Tibial nerve (tissue), 4 donors: ENCODE measurements at regions not wholly inside any gene's neighbourhood (a gene's known extent, or its start where the extent isn't known, plus 50 kb on each side); places are given as distances from the start of the nearest gene placed in this dataset.

Source experiments
- DNase-seq, 2 donors: peaks; one replicate each; pipeline ENCODE4 v3.0.0-alpha.2; 2019; ENCODE audit warnings: low spot score in 2 of 2
- H3K27ac ChIP-seq, 4 donors: fragments of 200-600 bp; sonication (generic) in 3 of 4; one replicate each; pipeline ENCODE4 v1.5.1; 2017 to 2019; ENCODE audit warnings: mild to moderate bottlenecking in 1 of 4
- H3K27me3 ChIP-seq, 2 donors: fragments of 200-600 bp; sonication (generic) in 1 of 2; one replicate each; pipeline versions ENCODE4 v1.5.1 to v1.6.0; 2017 to 2019
- H3K36me3 ChIP-seq, 3 donors: fragments of 200-600 bp; sonication (generic); one replicate each; pipeline ENCODE4 v1.5.1; 2018 to 2019
- H3K4me1 ChIP-seq, 4 donors: fragments of 200-600 bp; sonication (generic) in 3 of 4; one replicate each; pipeline ENCODE4 v1.5.1; 2017 to 2019
- H3K4me3 ChIP-seq, 4 donors: fragments of 200-600 bp; sonication (generic) in 3 of 4; one replicate each; pipeline ENCODE4 v1.5.1; 2017 to 2019; ENCODE audit warnings: mild to moderate bottlenecking in 1 of 4, moderate library complexity in 1 of 4
- H3K9me3 ChIP-seq, 4 donors: fragments of 200-600 bp; sonication (generic) in 3 of 4; one replicate each; pipeline ENCODE4 v1.5.1; 2017 to 2019
- EP300 ChIP-seq, 2 donors: sonication (generic); formaldehyde crosslinking; IDR thresholded peaks; one replicate each; pipeline ENCODE4 v1.6.1; 2017; ENCODE audit warnings: antibody characterized with exemption in 2 of 2, mild to moderate bottlenecking in 1 of 2
- POLR2A ChIP-seq, 2 donors: fragments of 450-650 bp; IDR thresholded peaks; one replicate each; pipeline ENCODE4 v1.6.1; 2017; ENCODE audit warnings: antibody characterized with exemption in 2 of 2, mild to moderate bottlenecking in 2 of 2, moderate library complexity in 2 of 2
- WGBS, 2 donors: methylation state at CpG; one replicate each; pipeline ENCODE4 v1.1.5; 2018; 5-methylcytosine and 5-hydroxymethylcytosine counted together
- TF ChIP-seq, protein P1 (sequence below), 5 experiments: fragments of 200-600 bp in 3 of 5; fragments of 450-650 bp in 2 of 5; sonication (generic) in 3 of 5; IDR thresholded peaks; one replicate each; pipeline ENCODE4 v1.5.1; 2016 to 2019; ENCODE audit warnings: antibody characterized with exemption in 5 of 5, mild to moderate bottlenecking in 3 of 5, moderate library complexity in 2 of 5

DNA sequence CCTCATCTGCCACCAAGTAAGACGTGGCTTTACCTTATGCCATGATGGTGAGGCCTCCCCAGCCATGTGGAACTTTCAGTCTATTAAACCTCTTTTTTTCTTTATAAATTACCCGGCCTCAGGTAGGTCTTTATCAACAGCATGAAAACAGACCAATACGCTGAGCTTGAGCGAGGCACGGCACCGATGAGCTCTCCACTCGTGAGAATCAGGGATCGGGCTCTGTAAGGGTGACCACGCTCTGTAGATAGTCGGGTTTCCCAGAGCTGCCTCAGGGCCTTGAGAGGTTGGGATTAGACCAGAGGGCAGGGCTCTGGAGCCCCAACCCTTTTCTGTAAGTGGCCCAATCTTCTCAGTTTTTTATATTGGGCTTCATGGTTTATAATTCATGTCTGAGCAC lies 360.3 kb upstream of the MYT1L start:
- Histone ChIP-seq H3K27me3 (no peaks in the 10 kb centered on the region), H3K4me1 (no peaks in the 10 kb centered on the region), H3K9me3 (no peaks in the 10 kb centered on the region), H3K27ac (no peak overlapping the region), H3K4me3 (no peak overlapping the region), H3K36me3 (no peaks in the 10 kb centered on the region)
- 91 to 93% methylated on average over 10 of the region's 10 CpGs for WGBS, 2 donors
- no peak for DNase-seq
- TF ChIP-seq POLR2A (IDR thresholded peaks at IDR 0.05) = no peak
- TF ChIP-seq, protein P1, sequence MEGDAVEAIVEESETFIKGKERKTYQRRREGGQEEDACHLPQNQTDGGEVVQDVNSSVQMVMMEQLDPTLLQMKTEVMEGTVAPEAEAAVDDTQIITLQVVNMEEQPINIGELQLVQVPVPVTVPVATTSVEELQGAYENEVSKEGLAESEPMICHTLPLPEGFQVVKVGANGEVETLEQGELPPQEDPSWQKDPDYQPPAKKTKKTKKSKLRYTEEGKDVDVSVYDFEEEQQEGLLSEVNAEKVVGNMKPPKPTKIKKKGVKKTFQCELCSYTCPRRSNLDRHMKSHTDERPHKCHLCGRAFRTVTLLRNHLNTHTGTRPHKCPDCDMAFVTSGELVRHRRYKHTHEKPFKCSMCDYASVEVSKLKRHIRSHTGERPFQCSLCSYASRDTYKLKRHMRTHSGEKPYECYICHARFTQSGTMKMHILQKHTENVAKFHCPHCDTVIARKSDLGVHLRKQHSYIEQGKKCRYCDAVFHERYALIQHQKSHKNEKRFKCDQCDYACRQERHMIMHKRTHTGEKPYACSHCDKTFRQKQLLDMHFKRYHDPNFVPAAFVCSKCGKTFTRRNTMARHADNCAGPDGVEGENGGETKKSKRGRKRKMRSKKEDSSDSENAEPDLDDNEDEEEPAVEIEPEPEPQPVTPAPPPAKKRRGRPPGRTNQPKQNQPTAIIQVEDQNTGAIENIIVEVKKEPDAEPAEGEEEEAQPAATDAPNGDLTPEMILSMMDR (IDR thresholded peaks at IDR 0.05) = no peak
- no peak for TF ChIP-seq EP300 (IDR thresholded peaks at IDR 0.05)

DNA sequence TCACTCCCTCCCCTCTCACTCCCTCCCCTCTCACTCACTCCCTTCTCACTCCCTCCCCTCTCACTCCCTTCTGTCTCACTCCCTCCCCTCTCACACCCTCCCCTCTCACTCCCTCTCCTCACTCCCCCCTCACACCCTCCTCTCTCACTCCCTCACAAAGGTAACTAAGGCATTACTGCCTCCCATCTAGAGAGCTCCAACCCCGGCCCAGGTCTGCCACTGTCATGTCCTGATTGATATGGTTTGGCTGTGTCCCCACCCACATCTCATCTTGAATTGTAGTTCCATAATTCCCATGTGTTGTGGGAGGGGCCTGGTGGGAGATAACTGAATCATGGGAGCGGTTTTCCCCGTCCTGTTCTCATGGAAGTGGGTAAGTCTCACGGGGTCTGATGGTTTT lies 359.9 kb upstream of the MYT1L start:
- Histone ChIP-seq H3K36me3 (no peaks in the 10 kb centered on the region), H3K9me3 (no peaks in the 10 kb centered on the region), H3K4me3 (no peak overlapping the region), H3K27me3 (no peaks in the 10 kb centered on the region), H3K4me1 (no peaks in the 10 kb centered on the region), H3K27ac (no peak overlapping the region)
- DNase-seq = no peak
- 70 to 71% methylated on average over 4 of the region's 4 CpGs for WGBS, 2 donors
- TF ChIP-seq, protein P1 (IDR thresholded peaks at IDR 0.05) = no peak
- TF ChIP-seq EP300 (IDR thresholded peaks at IDR 0.05) (no peak), POLR2A (IDR thresholded peaks at IDR 0.05) (no peak)

DNA sequence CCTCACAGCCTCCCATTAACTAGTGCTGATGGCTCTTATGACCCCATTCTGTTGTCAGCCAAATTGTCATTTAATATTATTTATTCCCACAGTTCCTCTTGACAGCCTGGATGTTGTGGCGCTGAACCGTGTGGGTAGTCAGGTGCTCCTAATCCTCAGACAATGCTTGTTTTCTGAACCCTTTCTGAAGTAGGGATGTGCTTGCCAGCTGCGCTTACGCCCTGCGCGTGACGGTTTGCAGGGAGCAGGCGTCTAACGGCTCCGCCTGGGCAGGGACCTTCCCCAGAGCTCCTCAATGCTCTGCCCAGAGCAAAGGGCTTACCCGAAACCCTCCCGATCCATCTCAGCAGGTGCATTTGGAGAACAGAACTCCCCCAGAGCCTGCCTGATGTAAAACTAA lies 358.2 kb upstream of the MYT1L start:
- no peak for DNase-seq
- Histone ChIP-seq H3K36me3 (no peaks in the 10 kb centered on the region), H3K27me3 (no peaks in the 10 kb centered on the region), H3K27ac (no peak overlapping the region), H3K4me3 (no peak overlapping the region), H3K9me3 (no peaks in the 10 kb centered on the region), H3K4me1 (no peaks in the 10 kb centered on the region)
- 87 to 93% methylated on average over 12 of the region's 12 CpGs for WGBS, 2 donors
- TF ChIP-seq, protein P1 (IDR thresholded peaks at IDR 0.05) = no peak
- TF ChIP-seq EP300 (IDR thresholded peaks at IDR 0.05) (no peak), POLR2A (IDR thresholded peaks at IDR 0.05) (no peak)

DNA sequence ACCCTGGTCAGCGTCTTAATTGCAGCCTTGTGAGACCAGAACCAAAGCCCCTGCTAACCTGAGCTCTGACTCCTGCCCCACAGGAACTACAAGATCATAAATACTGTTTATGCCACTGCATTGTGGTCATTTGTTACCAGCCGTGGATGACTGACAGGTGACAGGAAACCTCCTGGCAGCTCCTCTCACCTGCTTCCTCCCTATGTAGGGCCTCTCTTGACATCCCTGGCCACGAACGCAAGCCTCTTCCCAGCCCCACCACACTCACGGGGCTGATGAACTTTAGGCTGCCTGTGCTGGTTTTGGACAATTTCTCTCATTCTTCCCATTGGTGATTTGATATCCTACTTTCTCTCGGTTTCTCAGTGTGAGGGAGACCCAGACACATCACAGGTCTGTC lies 357.2 kb upstream of the MYT1L start:
- Histone ChIP-seq H3K4me1 (no peaks in the 10 kb centered on the region), H3K27me3 (no peaks in the 10 kb centered on the region), H3K27ac (no peak overlapping the region), H3K4me3 (no peak overlapping the region), H3K36me3 (no peaks in the 10 kb centered on the region), H3K9me3 (no peaks in the 10 kb centered on the region)
- WGBS, 2 donors = 68 to 71% methylated on average over 5 to 6 of the region's 6 CpGs
- TF ChIP-seq POLR2A (IDR thresholded peaks at IDR 0.05) (no peak), EP300 (IDR thresholded peaks at IDR 0.05) (no peak)
- TF ChIP-seq, protein P1 (IDR thresholded peaks at IDR 0.05) = no peak
- DNase-seq = no peak

DNA sequence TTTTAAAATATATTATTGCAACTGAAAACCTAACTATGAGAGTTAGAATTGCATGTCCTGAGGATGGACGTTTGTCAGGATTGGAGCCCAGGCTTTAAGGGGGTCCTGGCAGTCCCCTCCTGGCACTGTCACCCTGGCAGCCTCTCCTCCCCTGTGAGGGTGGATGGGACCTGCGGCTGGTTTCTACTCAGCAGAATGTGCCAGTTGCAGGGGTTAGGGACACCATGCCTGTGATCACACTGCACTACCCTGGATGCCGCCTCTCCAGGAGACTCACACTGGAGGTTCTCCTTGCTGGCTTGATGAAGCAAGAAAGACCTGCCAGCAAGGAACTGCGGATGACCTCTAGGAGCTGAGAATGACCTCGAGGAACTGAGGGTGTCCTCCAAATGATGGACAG lies 356.7 kb upstream of the MYT1L start:
- no peak for TF ChIP-seq POLR2A (IDR thresholded peaks at IDR 0.05)
- TF ChIP-seq, protein P1 (IDR thresholded peaks at IDR 0.05) = no peak
- no peak for TF ChIP-seq EP300 (IDR thresholded peaks at IDR 0.05)

More for the DNA sequence above, 356.7 kb upstream of the MYT1L start:
- H3K36me3 ChIP-seq = no peaks in the 10 kb centered on the region
- no peak overlapping the region for H3K4me3 ChIP-seq
- H3K4me1 ChIP-seq = no peaks in the 10 kb centered on the region
- H3K27ac ChIP-seq = no peak overlapping the region
- WGBS, 2 donors = 83% methylated on average over 5 of the region's 5 CpGs
- DNase-seq = no peak
- H3K9me3 ChIP-seq = no peaks in the 10 kb centered on the region
- no peaks in the 10 kb centered on the region for H3K27me3 ChIP-seq
